ENCODE measurements at regions not wholly inside any gene's neighbourhood (a gene's known extent, or its start where the extent isn't known, plus 50 kb on each side); places are given as distances from the start of the nearest gene placed in this dataset.

GRCh38 chr1:38139738-38140487, 93.3 kb upstream of the POU3F1 start:
- TF ChIP-seq POLR2A (conservative IDR thresholded peaks at IDR 0.05) (no peak), ZNF12 (CRISPR knock-in tag; IDR thresholded peaks at IDR 0.05) (no peak), PKNOX1 (IDR thresholded peaks at IDR 0.05) (no peak), CTCF (IDR thresholded peaks at IDR 0.05 in 2 of 3, conservative IDR thresholded peaks at IDR 0.05 in 1 of 3; ENCODE audit: insufficient read depth in 2 of 3, low read depth in 1 of 3, low read length in 3 of 3) (no peak), MTA3 (IDR thresholded peaks at IDR 0.05; ENCODE audit: borderline replicate concordance) (no peak), TRIM28 (IDR thresholded peaks at IDR 0.05) (no peak), ZNF584 (CRISPR knock-in tag; IDR thresholded peaks at IDR 0.05; ENCODE audit: low read depth) (no peak), SIN3B (IDR thresholded peaks at IDR 0.05; ENCODE audit: low read depth) (no peak), EZH2 (IDR thresholded peaks at IDR 0.05; ENCODE audit: borderline replicate concordance, low read depth, low read length) (no peak)

Data from K562 (cell line).